PC-9 (cell line): ENCODE measurements at regions not wholly inside any gene's neighbourhood (a gene's known extent, or its start where the extent isn't known, plus 50 kb on each side); places are given as distances from the start of the nearest gene placed in this dataset.

Experiments
- BruUV-seq: library from RNA; stranded (reverse); fragments of 400-500 nt; replicated peaks from 2 replicates; lab custom pipeline; 2021; lab: Mats Ljungman, UMichigan
- CTCF ChIA-PET: fragments of 300-600 bp; sonication (Branson Sonifier 250); formaldehyde crosslinking; loops from one replicate; lab custom pipeline; 2022; ENCODE audit warnings: antibody characterized with exemption; lab: Charles Lee
- POLR2A ChIA-PET: fragments of 300-600 bp; sonication (Branson Sonifier 250); formaldehyde crosslinking; loops from one replicate; lab custom pipeline; 2022; ENCODE audit warnings: antibody characterized with exemption; ENCODE audit not compliant: unreplicated experiment; lab: Charles Lee
- DNase-seq, 2 experiments: peaks; one replicate each; pipeline versions ENCODE4 v3.0.0 to v3.0.0-alpha.2; 2015 to 2022; ENCODE audit warnings: mixed read lengths in 1 of 2
- H2AFZ ChIP-seq: fragments of 200-600 bp; sonication (generic); 2 replicates; pipeline ENCODE4 v1.8.1; 2017; ENCODE audit warnings: antibody characterized with exemption
- H3F3A ChIP-seq: fragments of 200-600 bp; sonication (generic); 2 replicates; pipeline ENCODE4 v1.8.1; 2017; ENCODE audit warnings: antibody characterized with exemption, mild to moderate bottlenecking, low read depth; ENCODE audit not compliant: insufficient read depth
- H3K27ac ChIP-seq: fragments of 200-600 bp; sonication (generic); 2 replicates; pipeline ENCODE4 v1.6.1; 2016; ENCODE audit warnings: mixed run types
- H3K27me3 ChIP-seq: fragments of 200-600 bp; sonication (generic); 2 replicates; pipeline ENCODE4 v1.6.1; 2016; ENCODE audit warnings: low read depth, mixed run types; ENCODE audit not compliant: insufficient read depth
- H3K36me3 ChIP-seq: fragments of 200-600 bp; sonication (generic); 2 replicates; pipeline ENCODE4 v1.6.1; 2016; ENCODE audit warnings: low read depth, mixed run types
- H3K4me1 ChIP-seq: fragments of 200-600 bp; sonication (generic); replicated peaks from 2 replicates; pipeline ENCODE4 v1.6.1; 2016; ENCODE audit warnings: mixed run types; ENCODE audit not compliant: insufficient read depth
- H3K4me2 ChIP-seq: fragments of 200-600 bp; sonication (generic); 2 replicates; pipeline ENCODE4 v1.6.1; 2017; ENCODE audit warnings: mixed run types
- H3K4me3 ChIP-seq: fragments of 200-600 bp; sonication (generic); 2 replicates; pipeline ENCODE4 v1.6.1; 2016; ENCODE audit warnings: mixed run types
- H3K79me2 ChIP-seq: fragments of 200-600 bp; sonication (generic); 2 replicates; pipeline ENCODE4 v1.6.1; 2017; ENCODE audit warnings: low read depth, mixed run types
- H3K9me2 ChIP-seq: fragments of 200-600 bp; sonication (generic); 2 replicates; pipeline ENCODE4 v1.8.1; 2017; ENCODE audit warnings: mild to moderate bottlenecking; ENCODE audit not compliant: insufficient read depth
- H3K9me3 ChIP-seq: fragments of 200-600 bp; sonication (generic); 2 replicates; pipeline ENCODE4 v1.8.1; 2016; ENCODE audit warnings: low read depth; ENCODE audit not compliant: insufficient read depth
- H4K20me1 ChIP-seq: fragments of 200-600 bp; sonication (generic); 2 replicates; pipeline ENCODE4 v1.8.1; 2017; ENCODE audit not compliant: insufficient read depth
- EZH2 ChIP-seq: fragments of 200-600 bp; sonication (generic); IDR thresholded peaks from 2 replicates; pipeline ENCODE4 v1.8.0; 2017; ENCODE audit warnings: antibody characterized with exemption, low read depth
- intact Hi-C: fragments of 100-400 bp; cut with micrococcal nuclease; formaldehyde crosslinking; loops from one replicate; pipeline ENCODE4 v1.10.0; 2022; ENCODE audit not compliant: unreplicated experiment
- TF ChIP-seq, protein P1 (sequence below): fragments of 200-600 bp; sonication (generic); conservative IDR thresholded peaks from 2 replicates; pipeline ENCODE4 v1.6.1; 2017; ENCODE audit warnings: mixed run types, antibody characterized with exemption, mild to moderate bottlenecking, moderate library complexity

- ChIA-PET CTCF (no interaction called here), POLR2A (no interaction called here)
- no peaks in the 10 kb centered on the region for H3K79me2 ChIP-seq
- H3K27ac ChIP-seq = no peak overlapping the region
- no peak overlapping the region for H3K4me3 ChIP-seq
- H3K36me3 ChIP-seq = no peaks in the 10 kb centered on the region
- TF ChIP-seq EZH2 = no peak
- TF ChIP-seq, protein P1, sequence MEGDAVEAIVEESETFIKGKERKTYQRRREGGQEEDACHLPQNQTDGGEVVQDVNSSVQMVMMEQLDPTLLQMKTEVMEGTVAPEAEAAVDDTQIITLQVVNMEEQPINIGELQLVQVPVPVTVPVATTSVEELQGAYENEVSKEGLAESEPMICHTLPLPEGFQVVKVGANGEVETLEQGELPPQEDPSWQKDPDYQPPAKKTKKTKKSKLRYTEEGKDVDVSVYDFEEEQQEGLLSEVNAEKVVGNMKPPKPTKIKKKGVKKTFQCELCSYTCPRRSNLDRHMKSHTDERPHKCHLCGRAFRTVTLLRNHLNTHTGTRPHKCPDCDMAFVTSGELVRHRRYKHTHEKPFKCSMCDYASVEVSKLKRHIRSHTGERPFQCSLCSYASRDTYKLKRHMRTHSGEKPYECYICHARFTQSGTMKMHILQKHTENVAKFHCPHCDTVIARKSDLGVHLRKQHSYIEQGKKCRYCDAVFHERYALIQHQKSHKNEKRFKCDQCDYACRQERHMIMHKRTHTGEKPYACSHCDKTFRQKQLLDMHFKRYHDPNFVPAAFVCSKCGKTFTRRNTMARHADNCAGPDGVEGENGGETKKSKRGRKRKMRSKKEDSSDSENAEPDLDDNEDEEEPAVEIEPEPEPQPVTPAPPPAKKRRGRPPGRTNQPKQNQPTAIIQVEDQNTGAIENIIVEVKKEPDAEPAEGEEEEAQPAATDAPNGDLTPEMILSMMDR = no peak
- no peak overlapping the region for H2AFZ ChIP-seq
- H3K9me3 ChIP-seq = no peaks in the 10 kb centered on the region
- H3F3A ChIP-seq = no peaks in the 10 kb centered on the region
- no peak for DNase-seq
- no peaks in the 10 kb centered on the region for H4K20me1 ChIP-seq
- no peaks in the 10 kb centered on the region; the same call in 1 of the 2 replicates for H3K9me2 ChIP-seq
- no peak overlapping the region for H3K4me2 ChIP-seq
- no peaks in the 10 kb centered on the region for H3K27me3 ChIP-seq
- intact Hi-C loops = no loop called here
- no TSS peak for BruUV-seq
- H3K4me1 ChIP-seq = 0 out of 2 replicates have a peak, but pooled peaks cover 8% of the 10 kb centered on the region
These were observed 205.2 kb upstream of the PHYHIPL start for GRCh38 chr10:58971211-58971610.

GRCh38 chr10:58971796-58972491 is 204.5 kb upstream of the PHYHIPL start:
- H3K9me2 ChIP-seq = no peaks in the 10 kb centered on the region; the same call in 1 of the 2 replicates
- ChIA-PET POLR2A (no interaction called here), CTCF (no interaction called here)
- H3K4me1 ChIP-seq = 0 out of 2 replicates have a peak, but pooled peaks cover 8% of the 10 kb centered on the region
- no peak overlapping the region for H3K4me3 ChIP-seq
- no peaks in the 10 kb centered on the region for H3F3A ChIP-seq
- no peaks in the 10 kb centered on the region for H3K36me3 ChIP-seq
- no peaks in the 10 kb centered on the region for H3K27me3 ChIP-seq
- TF ChIP-seq EZH2 = no peak
- TF ChIP-seq, protein P1 = no peak
- no peak overlapping the region for H3K27ac ChIP-seq
- H4K20me1 ChIP-seq = no peaks in the 10 kb centered on the region
- H3K79me2 ChIP-seq = no peaks in the 10 kb centered on the region
- H3K9me3 ChIP-seq = no peaks in the 10 kb centered on the region
- no peak overlapping the region for H3K4me2 ChIP-seq
- BruUV-seq = no TSS peak
- no peak for DNase-seq
- no peak overlapping the region for H2AFZ ChIP-seq
- intact Hi-C loops = no loop called here

DNA sequence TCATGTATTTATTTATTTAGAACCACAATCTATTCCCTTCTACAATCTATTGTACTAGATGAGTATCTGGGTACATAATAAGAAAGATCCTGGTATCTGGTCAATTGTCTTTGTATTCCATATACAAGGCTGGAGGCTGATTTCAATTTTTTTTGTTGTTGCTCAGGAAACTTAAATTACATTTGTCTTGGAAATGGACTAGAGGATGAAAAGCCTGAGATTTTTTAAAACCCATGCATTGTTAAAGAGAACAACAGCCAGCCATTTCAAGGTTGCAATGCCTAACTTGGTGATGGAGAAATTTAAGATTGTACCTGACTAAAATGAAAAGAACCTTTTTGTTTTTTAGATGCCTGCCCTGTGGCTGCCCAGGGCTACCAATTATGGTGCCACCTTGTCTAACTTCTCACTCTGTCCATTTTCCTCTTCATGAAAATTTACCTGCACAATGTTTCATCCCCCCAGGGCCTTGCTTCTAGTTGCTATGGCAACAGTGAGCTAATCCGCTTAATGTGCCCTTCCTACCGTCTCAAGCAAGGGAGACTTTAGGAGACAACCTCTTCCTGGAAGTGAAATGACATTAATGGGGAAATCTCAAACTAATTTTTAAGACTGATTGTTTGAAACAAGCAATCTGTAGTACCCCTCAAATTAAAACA is 203.7 kb upstream of the PHYHIPL start:
- intact Hi-C loops = no loop called here
- POLR2A ChIA-PET = no interaction called here
- no peak for DNase-seq
- Histone ChIP-seq H3K4me2 (no peak overlapping the region), H3F3A (no peaks in the 10 kb centered on the region), H3K79me2 (no peaks in the 10 kb centered on the region), H3K4me1 (0 out of 2 replicates have a peak, but pooled peaks cover under 1% of the 10 kb centered on the region), H2AFZ (no peak overlapping the region), H3K9me3 (no peaks in the 10 kb centered on the region), H3K36me3 (no peaks in the 10 kb centered on the region), H3K27ac (no peak overlapping the region), H3K27me3 (no peaks in the 10 kb centered on the region), H4K20me1 (no peaks in the 10 kb centered on the region), H3K4me3 (no peak overlapping the region), H3K9me2 (no peaks in the 10 kb centered on the region)
- no TSS peak for BruUV-seq
- CTCF ChIA-PET = no interaction called here
- no peak for TF ChIP-seq EZH2
- TF ChIP-seq, protein P1 = no peak
